HG02798 (cell line): ENCODE measurements at regions not wholly inside any gene's neighbourhood (a gene's known extent, or its start where the extent isn't known, plus 50 kb on each side); places are given as distances from the start of the nearest gene placed in this dataset.
"Not testable (repeated sequence)": the region's sequence is repeated elsewhere in the genome, so short reads cannot be mapped to it uniquely, and the experiment has no call there.

Experiments used
- ATAC-seq: cut with Tn5 transposase; IDR thresholded peaks from one replicate; pipeline ENCODE4 v1.9.1; 2021; ENCODE audit warnings: mild to moderate bottlenecking; ENCODE audit not compliant: unreplicated experiment, poor library complexity

GRCh38 chr6:11387707-11388430 is 149.7 kb upstream of the TMEM170B start:
- no peak for ATAC-seq

GRCh38 chr6:11386726-11387125 is 150.8 kb upstream of the TMEM170B start:
- ATAC-seq: no peak

GRCh38 chr6:11386323-11386722 is 151.2 kb upstream of the TMEM170B start:
- peak; percentile 77 for ATAC-seq

GRCh38 chr6:11384531-11385309 is 152.3 kb upstream of the NEDD9 start:
- no peak for ATAC-seq

GRCh38 chr6:11381801-11382513 is 149.5 kb upstream of the NEDD9 start:
- ATAC-seq: peak; percentile 79

- no peak for ATAC-seq
These were observed 148.7 kb upstream of the NEDD9 start for GRCh38 chr6:11380969-11381744.

GRCh38 chr6:11380549-11380948 is 148.1 kb upstream of the NEDD9 start:
- ATAC-seq: no peak

- no peak for ATAC-seq
These were observed 147.3 kb upstream of the NEDD9 start for GRCh38 chr6:11379805-11380204.

GRCh38 chr6:11378639-11379038 is 146.2 kb upstream of the NEDD9 start:
- no peak for ATAC-seq

GRCh38 chr6:11374036-11375010 is 141.9 kb upstream of the NEDD9 start:
- peak; percentile 91 for ATAC-seq

- ATAC-seq: no peak
These were observed 140.7 kb upstream of the NEDD9 start for GRCh38 chr6:11373208-11373607.

- ATAC-seq: not testable (repeated sequence)
These were observed 139.8 kb upstream of the NEDD9 start for GRCh38 chr6:11372186-11372790.

- ATAC-seq: no peak
These were observed 137.9 kb upstream of the NEDD9 start for GRCh38 chr6:11370191-11371018.

- no peak for ATAC-seq
These were observed 136.3 kb upstream of the NEDD9 start for GRCh38 chr6:11368760-11369159.

- no peak for ATAC-seq
These were observed 135.8 kb upstream of the NEDD9 start for GRCh38 chr6:11368264-11368663.

GRCh38 chr6:11367638-11368199 is 135.3 kb upstream of the NEDD9 start:
- no peak for ATAC-seq

- no peak for ATAC-seq
These were observed 134.6 kb upstream of the NEDD9 start for GRCh38 chr6:11366934-11367637.
